ENCODE measurements at regions not wholly inside any gene's neighbourhood (a gene's known extent, or its start where the extent isn't known, plus 50 kb on each side); places are given as distances from the start of the nearest gene placed in this dataset.

GRCh38 chr2:139742216-139743172 is 962.3 kb upstream of the NXPH2 start:
- DNase-seq (ENCODE audit: low read depth) = no peak
- no peak overlapping the region for H3K4me3 ChIP-seq (ENCODE audit: low read length)
- no peak for TF ChIP-seq CTCF (conservative IDR thresholded peaks at IDR 0.05; ENCODE audit: low read depth, low read length)

GRCh38 chr2:139737659-139738058 is 957.5 kb upstream of the NXPH2 start:
- no peak overlapping the region for H3K4me3 ChIP-seq (ENCODE audit: low read length)
- no peak for DNase-seq (ENCODE audit: low read depth)
- no peak for TF ChIP-seq CTCF (conservative IDR thresholded peaks at IDR 0.05; ENCODE audit: low read depth, low read length)

GRCh38 chr2:139730197-139730596 is 950.0 kb upstream of the NXPH2 start:
- no peak for TF ChIP-seq CTCF (conservative IDR thresholded peaks at IDR 0.05; ENCODE audit: low read depth, low read length)
- DNase-seq (ENCODE audit: low read depth) = no peak
- no peak overlapping the region for H3K4me3 ChIP-seq (ENCODE audit: low read length)

- no peak for TF ChIP-seq CTCF (conservative IDR thresholded peaks at IDR 0.05; ENCODE audit: low read depth, low read length)
- H3K4me3 ChIP-seq (ENCODE audit: low read length) = no peak overlapping the region
- DNase-seq (ENCODE audit: low read depth) = no peak
Measured at GRCh38 chr2:139721411-139721995, 941.3 kb upstream of the NXPH2 start.

GRCh38 chr2:139720056-139720455 is 939.9 kb upstream of the NXPH2 start:
- H3K4me3 ChIP-seq (ENCODE audit: low read length) = no peak overlapping the region
- TF ChIP-seq CTCF (conservative IDR thresholded peaks at IDR 0.05; ENCODE audit: low read depth, low read length) = no peak
- DNase-seq (ENCODE audit: low read depth) = no peak

- no peak for DNase-seq (ENCODE audit: low read depth)
- TF ChIP-seq CTCF (conservative IDR thresholded peaks at IDR 0.05; ENCODE audit: low read depth, low read length) = no peak
- H3K4me3 ChIP-seq (ENCODE audit: low read length) = no peak overlapping the region
Measured at GRCh38 chr2:139704606-139705005, 924.4 kb upstream of the NXPH2 start.

GRCh38 chr2:139694327-139694726 is 914.1 kb upstream of the NXPH2 start:
- no peak for TF ChIP-seq CTCF (conservative IDR thresholded peaks at IDR 0.05; ENCODE audit: low read depth, low read length)
- no peak overlapping the region for H3K4me3 ChIP-seq (ENCODE audit: low read length)
- no peak for DNase-seq (ENCODE audit: low read depth)

Measured in retinal pigment epithelial cell (primary cell).